GM21367 (cell line): ENCODE measurements at regions not wholly inside any gene's neighbourhood (a gene's known extent, or its start where the extent isn't known, plus 50 kb on each side); places are given as distances from the start of the nearest gene placed in this dataset.
"Not testable (repeated sequence)": the region's sequence is repeated elsewhere in the genome, so short reads cannot be mapped to it uniquely, and the experiment has no call there.

Experiments
- ATAC-seq: cut with Tn5 transposase; IDR thresholded peaks from one replicate; pipeline ENCODE4 v1.9.1; 2021; ENCODE audit not compliant: unreplicated experiment

GRCh38 chr14:89469210-89470198 is 52.5 kb upstream of the FOXN3 start:
- ATAC-seq: no peak

GRCh38 chr14:89468566-89468965 is 51.5 kb upstream of the FOXN3 start:
- ATAC-seq: no peak

- not testable (repeated sequence) for ATAC-seq
Observed at GRCh38 chr14:89468030-89468429, 51.0 kb upstream of the FOXN3 start.

GRCh38 chr14:89466944-89467343 is 49.9 kb upstream of the FOXN3 start:
- ATAC-seq: no peak
